HG03378 (cell line): ENCODE measurements at regions not wholly inside any gene's neighbourhood (a gene's known extent, or its start where the extent isn't known, plus 50 kb on each side); places are given as distances from the start of the nearest gene placed in this dataset.
"Not testable (repeated sequence)": the region's sequence is repeated elsewhere in the genome, so short reads cannot be mapped to it uniquely, and the experiment has no call there.

ENCODE experiments used
- ATAC-seq: cut with Tn5 transposase; IDR thresholded peaks from one replicate; pipeline ENCODE4 v1.9.1; 2021; ENCODE audit warnings: mild to moderate bottlenecking, moderate library complexity; ENCODE audit not compliant: unreplicated experiment

DNA sequence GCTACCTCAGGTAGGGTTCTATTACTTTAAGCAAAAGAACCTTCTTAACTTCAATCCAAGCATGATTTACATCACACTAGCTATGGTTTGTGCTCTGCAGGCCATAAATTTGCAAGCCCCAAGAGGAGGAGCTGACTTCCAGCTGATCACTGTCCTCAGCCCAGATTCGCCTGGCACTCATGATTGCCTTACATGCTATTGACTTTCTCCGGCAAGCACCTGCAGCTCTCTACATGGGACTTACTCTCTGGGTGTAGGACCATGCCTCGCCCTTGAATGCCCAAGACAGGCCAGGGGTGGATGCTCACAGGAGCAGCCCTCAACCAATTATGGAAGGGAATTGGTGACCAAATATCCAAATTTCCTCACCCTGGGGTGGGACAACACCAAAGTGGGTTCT, 99.8 kb downstream of the ESM1 start:
- ATAC-seq = no peak

GRCh38 chr5:54884195-54884536, 101.2 kb downstream of the ESM1 start:
- no peak for ATAC-seq

GRCh38 chr5:54883374-54884194, 101.8 kb downstream of the ESM1 start:
- ATAC-seq = no peak

DNA sequence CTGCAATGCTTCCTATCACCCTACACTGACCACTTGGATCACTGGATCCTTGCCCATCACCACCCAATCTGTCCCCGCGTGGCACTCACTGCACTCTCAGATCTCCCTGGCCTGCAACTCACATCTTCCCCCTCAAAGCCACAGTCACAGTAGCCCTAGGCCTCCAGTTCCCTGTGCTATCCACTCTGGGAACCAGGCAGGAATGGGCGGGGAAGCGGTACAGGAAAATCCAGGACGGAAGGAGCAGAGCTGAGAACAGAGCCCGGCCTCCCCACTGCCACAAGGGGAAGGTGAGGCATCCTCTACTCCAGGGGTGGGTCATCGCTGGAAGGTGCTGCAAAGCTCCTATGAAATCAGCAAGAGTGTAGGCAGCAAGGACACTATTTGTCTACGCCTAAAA, 102.6 kb downstream of the ESM1 start:
- ATAC-seq = no peak

DNA sequence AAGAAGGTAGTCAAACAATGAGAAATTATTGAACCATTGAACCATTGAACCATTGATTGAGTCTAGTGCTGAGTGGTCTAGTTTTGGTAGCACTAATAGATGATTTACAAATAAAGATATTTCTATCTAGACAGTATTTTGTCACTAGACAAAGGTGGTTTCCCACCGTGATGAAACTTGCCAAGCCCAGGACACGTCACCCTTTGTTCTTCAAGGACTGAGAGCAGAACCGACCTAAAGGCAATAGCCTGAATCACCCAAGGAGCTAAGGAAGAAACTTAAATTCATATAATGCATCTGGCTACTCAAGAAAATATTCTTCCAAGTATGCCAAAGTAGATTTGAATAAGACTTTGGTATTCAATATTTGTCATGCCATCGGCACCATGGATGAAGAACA, 103.3 kb downstream of the ESM1 start:
- ATAC-seq = no peak

- ATAC-seq = no peak
Observed at GRCh38 chr5:54881286-54882005, 103.9 kb downstream of the ESM1 start.

GRCh38 chr5:54876976-54877375, 108.4 kb downstream of the ESM1 start:
- ATAC-seq = no peak

DNA sequence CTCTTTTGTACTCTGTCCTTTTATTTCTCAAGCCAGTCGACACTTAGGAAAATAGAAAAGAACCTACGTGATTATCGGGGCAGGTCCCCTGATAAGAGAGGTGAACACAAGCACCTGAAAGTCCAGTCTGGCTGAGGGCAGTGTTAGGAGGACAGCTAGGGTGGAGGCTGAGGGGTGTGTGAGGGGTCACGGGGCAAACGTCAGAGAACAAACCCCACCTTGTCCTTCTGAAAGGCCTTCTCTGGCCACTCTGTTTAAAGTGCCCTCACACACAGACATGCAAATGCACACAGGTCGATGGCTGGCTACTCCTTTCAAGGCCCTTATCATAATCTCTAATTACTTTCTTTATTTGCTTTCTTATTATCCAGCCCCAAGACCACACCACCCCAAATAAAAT, 108.8 kb downstream of the ESM1 start:
- no peak for ATAC-seq

DNA sequence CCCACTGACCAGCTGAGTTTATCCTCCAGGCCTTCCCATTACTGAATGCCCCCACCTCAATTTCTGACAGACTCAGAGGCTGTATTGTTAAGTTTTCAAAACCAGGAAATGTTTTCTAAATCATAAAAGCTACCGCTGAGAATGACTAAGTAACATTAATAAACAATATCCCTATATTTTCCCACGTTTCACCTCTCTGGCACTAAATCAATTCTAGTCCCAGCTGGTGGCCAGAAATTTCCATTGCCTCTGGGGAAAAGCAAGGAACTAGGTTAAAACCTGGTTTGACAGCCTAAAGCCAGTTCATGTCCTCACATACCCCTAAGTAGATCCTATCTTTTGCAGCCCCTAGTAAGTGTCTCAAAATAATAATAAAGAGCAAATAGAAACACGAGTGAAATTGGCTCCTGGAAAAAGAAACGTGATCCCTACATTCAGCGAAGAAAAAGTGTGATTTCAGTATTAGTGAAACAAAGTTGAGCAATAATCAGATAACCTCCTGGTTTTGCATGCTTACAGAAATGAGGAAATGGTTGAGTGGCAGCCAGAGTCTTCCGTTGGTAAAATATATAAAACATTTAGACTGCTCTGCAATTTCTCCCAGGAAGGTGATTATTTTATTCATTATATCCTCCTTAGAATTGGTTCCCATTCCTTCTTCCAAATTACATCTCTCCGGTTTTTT, 110.9 kb downstream of the ESM1 start:
- ATAC-seq = no peak

DNA sequence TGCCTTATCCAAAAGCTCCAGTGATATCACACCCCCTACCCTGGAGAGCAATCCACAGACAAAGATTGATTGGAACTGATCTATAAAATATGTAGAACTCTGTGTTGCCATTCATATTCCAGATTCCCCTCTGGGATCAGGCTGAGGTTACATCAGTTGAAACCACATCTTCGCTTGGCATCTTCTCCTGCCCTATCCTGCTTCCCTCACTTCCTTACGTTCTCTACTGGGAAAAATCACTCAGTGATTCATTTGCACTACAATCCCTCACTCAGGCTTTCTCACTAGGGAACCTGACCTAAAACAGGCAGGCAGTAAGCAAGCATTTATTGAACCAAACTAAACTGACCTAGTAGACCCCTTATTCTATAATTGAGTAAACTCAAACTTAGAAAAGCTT, 111.7 kb downstream of the ESM1 start:
- ATAC-seq = no peak

- ATAC-seq = no peak
Observed at GRCh38 chr5:54872810-54873209, 112.6 kb downstream of the ESM1 start.

- ATAC-seq = no peak
Observed at GRCh38 chr5:54870271-54870670, 115.1 kb downstream of the ESM1 start.

- no peak for ATAC-seq
Observed at GRCh38 chr5:54869691-54870090, 115.7 kb downstream of the ESM1 start.

GRCh38 chr5:54868511-54869483, 116.6 kb downstream of the ESM1 start:
- no peak for ATAC-seq

DNA sequence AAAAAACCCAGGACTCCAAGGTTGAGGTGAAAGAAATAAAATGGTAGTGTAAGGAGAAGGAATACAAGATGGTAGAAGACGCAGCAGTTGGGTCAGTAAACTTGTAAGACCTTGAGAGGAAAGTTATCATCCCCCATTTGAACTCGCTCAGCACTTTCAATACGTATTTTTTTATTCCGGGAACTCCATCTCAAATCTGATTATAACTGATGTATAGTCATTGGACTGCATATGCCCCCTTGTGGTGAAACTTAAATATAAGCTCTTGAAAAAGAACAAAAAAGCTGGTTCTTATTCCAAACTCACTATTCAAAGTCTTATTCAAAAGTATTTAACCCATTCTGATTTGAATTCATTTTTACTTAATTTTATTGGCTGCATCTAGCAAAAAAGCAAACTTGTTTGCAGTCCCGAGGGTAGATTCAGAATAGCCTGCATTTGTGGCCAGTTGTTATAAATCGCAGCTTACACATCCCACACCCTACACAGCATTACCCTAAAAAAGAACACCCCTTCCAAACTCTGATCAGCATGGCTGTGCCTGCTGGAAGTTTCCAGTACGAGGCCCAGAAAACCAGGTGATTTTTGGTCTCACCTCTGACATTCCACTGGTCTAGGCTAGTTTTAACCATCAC, 118.0 kb downstream of the ESM1 start:
- ATAC-seq = no peak

DNA sequence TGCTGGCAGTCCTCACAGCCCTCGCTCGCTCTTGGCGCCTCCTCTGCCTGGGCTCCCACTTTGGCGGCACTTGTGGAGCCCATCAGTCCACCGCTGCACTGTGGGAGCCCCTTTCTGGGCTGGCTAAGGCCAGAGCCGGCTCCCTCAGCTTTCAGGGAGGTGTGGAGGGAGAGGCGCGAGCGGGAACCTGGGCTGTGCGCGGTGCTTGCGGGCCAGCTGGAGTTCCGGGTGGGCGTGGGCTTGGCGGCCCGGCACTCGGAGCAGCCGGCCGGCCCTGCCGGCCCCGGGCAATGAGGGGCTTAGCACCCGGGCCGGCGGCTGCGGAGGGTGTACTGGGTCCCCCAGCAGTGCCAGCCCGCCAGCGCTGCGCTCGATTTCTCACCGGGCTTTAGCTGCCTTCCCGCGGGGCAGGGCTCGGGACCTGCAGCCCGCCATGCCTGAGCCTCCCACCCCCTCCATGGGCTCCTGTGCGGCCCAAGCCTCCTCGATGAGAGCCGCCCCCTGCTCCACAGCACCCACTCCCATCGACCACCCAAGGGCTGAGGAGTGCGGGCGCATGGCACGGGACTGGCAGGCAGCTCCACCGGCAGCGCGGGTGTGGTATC, 120.4 kb downstream of the ESM1 start:
- ATAC-seq = not testable (repeated sequence)

DNA sequence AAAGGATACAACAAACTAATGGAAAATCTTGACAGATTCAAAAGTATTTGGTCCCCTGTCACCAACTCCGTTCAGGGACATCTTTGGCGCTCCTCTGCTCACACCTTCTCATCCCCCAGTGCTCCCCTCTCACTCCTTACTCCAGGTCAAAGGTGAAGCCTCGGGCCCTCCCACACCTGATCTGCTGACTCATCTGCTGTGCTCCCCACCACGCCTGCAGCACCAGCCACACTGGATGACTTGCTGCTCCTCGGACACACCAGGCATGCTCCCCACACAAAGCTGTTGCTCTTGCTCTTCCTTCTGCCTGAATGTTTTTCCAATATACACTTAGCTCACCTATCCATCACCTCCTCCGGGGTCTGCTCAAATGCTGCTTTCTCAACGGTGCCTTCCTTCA, 123.4 kb downstream of the ESM1 start:
- ATAC-seq = no peak

DNA sequence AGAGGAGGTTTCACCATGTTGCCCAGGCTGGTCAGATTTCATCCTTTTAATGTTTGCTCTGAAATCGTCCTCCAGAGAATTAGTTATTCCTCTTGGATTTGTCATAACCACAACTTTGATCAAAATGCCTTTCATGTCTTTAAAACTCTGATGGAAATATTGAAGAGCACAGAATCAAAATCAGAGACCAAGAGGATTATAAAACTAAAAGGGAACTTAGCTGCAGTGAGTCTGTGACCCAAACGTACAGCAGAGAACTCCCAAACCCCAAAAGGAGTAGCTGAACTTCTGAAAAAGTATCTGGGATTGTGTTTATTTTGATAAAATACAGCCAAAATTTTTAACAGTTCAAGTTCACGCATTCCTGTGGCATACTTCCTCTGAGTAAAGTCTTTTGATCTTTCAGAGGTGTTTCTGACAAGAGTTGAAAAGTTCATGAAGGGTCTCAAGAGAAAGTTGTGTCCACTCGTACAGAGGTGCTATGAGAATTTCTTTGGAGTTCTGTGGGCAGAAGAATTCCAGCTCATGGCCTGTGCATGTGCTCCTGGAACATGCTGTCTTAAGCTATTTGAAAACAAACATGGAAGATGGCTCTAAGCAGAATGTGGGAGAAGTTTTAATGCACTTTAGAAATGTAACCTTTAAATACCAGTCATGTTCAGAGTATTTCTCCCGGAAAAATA, 124.0 kb downstream of the ESM1 start:
- no peak for ATAC-seq

GRCh38 chr5:54860321-54860720, 125.1 kb downstream of the ESM1 start:
- no peak for ATAC-seq
